Spleen (tissue), 11 donors: ENCODE measurements at regions not wholly inside any gene's neighbourhood (a gene's known extent, or its start where the extent isn't known, plus 50 kb on each side); places are given as distances from the start of the nearest gene placed in this dataset.

ENCODE experiments used
- DNase-seq: peaks from one replicate; pipeline ENCODE4 v3.0.0-alpha.2; 2020
- H3K27ac ChIP-seq, 8 donors: fragments of 200-600 bp; sonication (generic) in 7 of 8; 1 replicate in 4 of 8; 2 replicates in 4 of 8; pipeline versions ENCODE4 v1.5.0 to v1.8.0; 2016 to 2021; ENCODE audit warnings: inconsistent platforms in 4 of 8, mild to moderate bottlenecking in 4 of 8, moderate library complexity in 1 of 8
- H3K27me3 ChIP-seq, 7 donors: fragments of 200-600 bp; sonication (generic) in 6 of 7; replicated peaks in 1 of 7; 1 replicate in 4 of 7; 2 replicates in 3 of 7; pipeline versions ENCODE4 v1.5.0 to v1.8.0; 2016 to 2021; ENCODE audit warnings: inconsistent platforms in 3 of 7, mild to moderate bottlenecking in 1 of 7
- H3K36me3 ChIP-seq, 6 donors: fragments of 200-600 bp; sonication (generic) in 5 of 6; 1 replicate in 4 of 6; 2 replicates in 2 of 6; pipeline versions ENCODE4 v1.5.0 to v1.8.0; 2016 to 2021; ENCODE audit warnings: inconsistent platforms in 2 of 6
- H3K4me1 ChIP-seq, 6 donors: fragments of 200-600 bp; sonication (generic) in 5 of 6; 1 replicate in 3 of 6; 2 replicates in 3 of 6; pipeline versions ENCODE4 v1.5.0 to v1.8.0; 2016 to 2021; ENCODE audit warnings: inconsistent platforms in 3 of 6
- H3K4me3 ChIP-seq, 8 donors: fragments of 200-600 bp; sonication (generic) in 7 of 8; 1 replicate in 4 of 8; 2 replicates in 4 of 8; pipeline versions ENCODE4 v1.5.0 to v1.8.0; 2016 to 2021; ENCODE audit warnings: inconsistent platforms in 4 of 8, mild to moderate bottlenecking in 4 of 8, moderate library complexity in 2 of 8
- H3K9me3 ChIP-seq, 8 donors: fragments of 200-600 bp; sonication (generic) in 7 of 8; 1 replicate in 4 of 8; 2 replicates in 4 of 8; pipeline versions ENCODE4 v1.5.0 to v1.8.0; 2016 to 2021; ENCODE audit warnings: inconsistent platforms in 4 of 8
- POLR2A ChIP-seq, 3 donors: fragments of 450-650 bp; IDR thresholded peaks; one replicate each; pipeline ENCODE4 v1.5.1; 2017; ENCODE audit warnings: antibody characterized with exemption in 3 of 3, mild to moderate bottlenecking in 1 of 3
- POLR2AphosphoS5 ChIP-seq, 3 donors: sonication (generic); formaldehyde crosslinking; IDR thresholded peaks; one replicate each; pipeline ENCODE4 v1.5.1; 2017; ENCODE audit warnings: antibody characterized with exemption in 3 of 3
- WGBS, 5 donors: extraction: QIAGEN DNeasy Blood & Tissue Kit in 3 of 5; methylation state at CpG; one replicate each; pipeline versions ENCODE4 v1.1.5 to v1.1.7; 2013 to 2018; 5-methylcytosine and 5-hydroxymethylcytosine counted together
- intact Hi-C: fragments of 100-400 bp; cut with DNase I; formaldehyde crosslinking; loops from one replicate; pipeline ENCODE4 v1.15.0; 2023; ENCODE audit warnings: low total_unique reads
- TF ChIP-seq, protein P1 (sequence below), 11 experiments: fragments of 200-600 bp in 7 of 11; fragments of 450-650 bp in 4 of 11; sonication (generic) in 4 of 11; IDR thresholded peaks in 8 of 11; conservative IDR thresholded peaks in 3 of 11; 1 replicate in 7 of 11; 2 replicates in 4 of 11; pipeline versions ENCODE4 v1.4.0 to v1.8.0; 2016 to 2021; ENCODE audit warnings: antibody characterized with exemption in 11 of 11, inconsistent platforms in 4 of 11, mild to moderate bottlenecking in 1 of 11
- donor health status: healthy with polysubstance abuse.
- donor health status: DM: no; HTN: no; CAD: no; lungs with moderate emphysema.
- donor health status: DM: no; HTN: no; CAD: no.
- donor health status: Bipolar disorder and iron deficiency.
- donor health status: healthy.
- donor health status: DM: no; HTN: no; CAD: no.
- donor health status: DM: yes; HTN: yes; CAD: no.

DNA sequence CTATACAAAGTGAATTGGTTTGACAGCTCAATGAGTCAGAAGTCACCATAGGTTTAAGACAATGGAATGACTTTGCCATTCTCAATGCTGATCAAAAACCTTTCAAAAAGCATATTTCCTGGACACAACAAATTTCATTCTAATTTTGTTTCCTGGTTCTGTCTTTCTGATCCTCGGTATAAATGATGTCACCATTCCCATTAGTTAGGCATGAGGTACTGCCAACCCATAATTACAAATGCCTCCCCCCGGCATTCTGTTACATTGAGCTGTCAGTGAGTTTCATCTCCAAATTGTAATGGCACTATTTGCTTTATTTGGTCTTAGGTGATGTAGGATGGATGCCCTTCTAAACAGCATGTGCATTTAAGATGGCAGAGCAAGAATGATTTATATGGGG is 81.7 kb upstream of the NFE2L3 start:
- intact Hi-C loops: no loop called here
- no peaks in the 10 kb centered on the region for H3K9me3 ChIP-seq
- no peak overlapping the region for H3K4me3 ChIP-seq
- no peak overlapping the region for H3K27ac ChIP-seq
- 83 to 87% (median 86%) methylated on average over 2 of the region's 2 CpGs for WGBS, 5 donors
- TF ChIP-seq POLR2A (IDR thresholded peaks at IDR 0.05) (no peak), POLR2AphosphoS5 (IDR thresholded peaks at IDR 0.05) (no peak)
- TF ChIP-seq, protein P1, sequence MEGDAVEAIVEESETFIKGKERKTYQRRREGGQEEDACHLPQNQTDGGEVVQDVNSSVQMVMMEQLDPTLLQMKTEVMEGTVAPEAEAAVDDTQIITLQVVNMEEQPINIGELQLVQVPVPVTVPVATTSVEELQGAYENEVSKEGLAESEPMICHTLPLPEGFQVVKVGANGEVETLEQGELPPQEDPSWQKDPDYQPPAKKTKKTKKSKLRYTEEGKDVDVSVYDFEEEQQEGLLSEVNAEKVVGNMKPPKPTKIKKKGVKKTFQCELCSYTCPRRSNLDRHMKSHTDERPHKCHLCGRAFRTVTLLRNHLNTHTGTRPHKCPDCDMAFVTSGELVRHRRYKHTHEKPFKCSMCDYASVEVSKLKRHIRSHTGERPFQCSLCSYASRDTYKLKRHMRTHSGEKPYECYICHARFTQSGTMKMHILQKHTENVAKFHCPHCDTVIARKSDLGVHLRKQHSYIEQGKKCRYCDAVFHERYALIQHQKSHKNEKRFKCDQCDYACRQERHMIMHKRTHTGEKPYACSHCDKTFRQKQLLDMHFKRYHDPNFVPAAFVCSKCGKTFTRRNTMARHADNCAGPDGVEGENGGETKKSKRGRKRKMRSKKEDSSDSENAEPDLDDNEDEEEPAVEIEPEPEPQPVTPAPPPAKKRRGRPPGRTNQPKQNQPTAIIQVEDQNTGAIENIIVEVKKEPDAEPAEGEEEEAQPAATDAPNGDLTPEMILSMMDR (IDR thresholded peaks at IDR 0.05 in 8 of 11, conservative IDR thresholded peaks at IDR 0.05 in 3 of 11): no peak
- DNase-seq: no peak
- no peaks in the 10 kb centered on the region for H3K36me3 ChIP-seq
- H3K27me3 ChIP-seq: peaks cover 0 to 14% (median 0%) of the 10 kb centered on the region in 7 donors
- no peaks in the 10 kb centered on the region for H3K4me1 ChIP-seq

DNA sequence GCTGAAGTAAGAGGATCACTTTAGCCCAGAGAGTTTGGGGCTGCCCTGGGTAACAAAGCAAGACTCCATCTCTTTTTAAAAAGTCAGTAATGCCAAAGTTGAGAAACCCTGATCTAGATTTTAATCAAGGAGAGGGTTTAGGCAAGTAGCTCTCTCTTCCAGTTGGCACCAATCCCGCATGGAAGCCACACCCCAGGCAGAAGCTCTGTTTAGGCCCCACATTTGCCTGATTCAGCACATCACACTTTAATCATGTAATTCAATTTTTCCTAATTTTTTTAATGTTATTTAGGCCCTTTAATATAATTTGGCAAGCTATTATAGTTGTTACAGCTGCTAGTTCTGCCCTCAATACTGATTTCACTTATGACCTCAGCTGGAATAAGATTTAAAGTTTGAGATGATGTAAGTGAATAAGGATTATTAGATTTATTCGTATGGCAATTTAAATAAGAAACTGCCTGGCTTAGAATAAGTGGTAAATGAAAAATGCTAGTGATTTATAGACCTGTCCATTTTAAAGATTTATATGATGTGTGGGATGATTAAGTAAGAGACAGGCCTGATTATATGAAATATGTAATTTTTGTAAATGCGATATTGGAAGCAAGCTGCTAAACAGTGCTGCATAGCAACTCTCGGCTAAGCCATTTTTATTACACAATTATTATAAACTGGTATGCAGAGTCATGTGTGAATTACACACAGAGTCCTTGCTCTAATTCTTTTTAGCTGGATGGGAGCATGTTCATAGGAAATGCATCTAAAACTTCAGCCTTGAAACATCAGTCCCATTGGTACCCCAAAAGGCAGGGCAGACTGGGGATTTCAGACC is 80.2 kb upstream of the NFE2L3 start:
- TF ChIP-seq POLR2A (IDR thresholded peaks at IDR 0.05) (no peak), POLR2AphosphoS5 (IDR thresholded peaks at IDR 0.05) (no peak)
- TF ChIP-seq, protein P1 (IDR thresholded peaks at IDR 0.05 in 8 of 11, conservative IDR thresholded peaks at IDR 0.05 in 3 of 11): no peak
- DNase-seq: no peak
- intact Hi-C loops: no loop called here

DNA sequence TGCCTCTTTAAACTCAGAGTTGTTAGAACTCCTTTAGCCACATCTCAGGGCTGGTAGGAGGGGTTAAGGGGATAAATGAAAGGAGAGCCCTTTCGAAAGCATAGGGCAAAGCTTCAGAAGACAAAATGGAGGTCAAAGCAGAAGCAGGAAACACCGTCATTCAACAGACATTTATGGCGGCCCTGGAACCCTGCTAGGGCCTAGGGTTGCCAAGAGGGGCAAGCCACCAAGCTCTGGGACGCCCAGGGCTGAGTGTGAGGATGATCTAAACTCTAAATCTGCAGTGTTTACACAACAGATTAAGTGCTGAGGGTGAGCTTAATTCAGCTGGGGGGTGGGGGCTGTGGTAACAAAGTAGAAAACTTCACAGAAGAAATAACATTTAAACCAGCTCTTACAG is 79.0 kb upstream of the NFE2L3 start:
- peaks cover 0 to 29% (median 5%) of the 10 kb centered on the region in 7 donors for H3K27me3 ChIP-seq
- DNase-seq: no peak
- H3K4me3 ChIP-seq: no peak overlapping the region
- H3K4me1 ChIP-seq: no peaks in the 10 kb centered on the region
- H3K27ac ChIP-seq: no peak overlapping the region
- 70 to 83% (median 77%) methylated on average over 4 of the region's 4 CpGs for WGBS, 5 donors
- no peak for TF ChIP-seq POLR2AphosphoS5 (IDR thresholded peaks at IDR 0.05)
- TF ChIP-seq, protein P1 (IDR thresholded peaks at IDR 0.05 in 8 of 11, conservative IDR thresholded peaks at IDR 0.05 in 3 of 11): no peak
- no peak for TF ChIP-seq POLR2A (IDR thresholded peaks at IDR 0.05)
- no peaks in the 10 kb centered on the region for H3K36me3 ChIP-seq
- intact Hi-C loops: no loop called here
- no peaks in the 10 kb centered on the region for H3K9me3 ChIP-seq

More for the DNA sequence above, 80.2 kb upstream of the NFE2L3 start:
- Histone ChIP-seq H3K27ac (no peak overlapping the region), H3K4me3 (no peak overlapping the region), H3K36me3 (no peaks in the 10 kb centered on the region), H3K27me3 (peaks cover 0 to 17% (median 3%) of the 10 kb centered on the region in 7 donors), H3K4me1 (no peaks in the 10 kb centered on the region), H3K9me3 (no peaks in the 10 kb centered on the region)
- 85 to 95% (median 90%) methylated on average over 4 of the region's 4 CpGs for WGBS, 5 donors

DNA sequence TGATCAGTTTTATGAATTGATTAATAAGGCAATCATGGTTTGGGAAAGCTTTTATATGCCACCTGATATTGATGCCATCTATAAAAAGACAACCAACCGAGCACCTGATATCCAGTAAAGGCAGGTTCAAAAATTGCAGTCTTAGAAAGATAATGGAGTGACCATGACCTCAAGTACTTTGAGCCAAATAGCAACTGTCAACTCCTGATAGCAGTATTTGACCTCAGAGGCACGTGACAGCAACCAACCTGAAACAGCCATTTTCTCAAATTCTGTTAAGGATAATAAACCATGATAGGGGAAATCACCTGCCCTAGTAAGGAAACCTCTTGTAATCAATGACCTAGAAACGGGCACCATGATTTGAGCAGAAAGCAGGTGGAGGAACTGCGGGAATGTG is 77.1 kb upstream of the NFE2L3 start:
- DNase-seq: no peak
- WGBS, 5 donors: 73 to 87% (median 83%) methylated on average over 4 of the region's 4 CpGs
- Histone ChIP-seq H3K4me1 (peaks cover 0 to 9% (median 5%) of the 10 kb centered on the region in 6 donors), H3K9me3 (no peaks in the 10 kb centered on the region), H3K27me3 (peaks cover 0 to 47% (median 18%) of the 10 kb centered on the region in 7 donors), H3K36me3 (no peaks in the 10 kb centered on the region), H3K27ac (no peak overlapping the region), H3K4me3 (no peak overlapping the region)
- intact Hi-C loops: no loop called here
- TF ChIP-seq POLR2A (IDR thresholded peaks at IDR 0.05) (no peak), POLR2AphosphoS5 (IDR thresholded peaks at IDR 0.05) (no peak)
- TF ChIP-seq, protein P1 (IDR thresholded peaks at IDR 0.05 in 8 of 11, conservative IDR thresholded peaks at IDR 0.05 in 3 of 11): no peak
